ENCODE measurements at regions not wholly inside any gene's neighbourhood (a gene's known extent, or its start where the extent isn't known, plus 50 kb on each side); places are given as distances from the start of the nearest gene placed in this dataset.
"Not testable (repeated sequence)": the region's sequence is repeated elsewhere in the genome, so short reads cannot be mapped to it uniquely, and the experiment has no call there.

GRCh38 chr16:88331989-88332920 is 50.5 kb upstream of the ZNF469 start:
- DNase-seq (ENCODE audit: low spot score), result no peak

GRCh38 chr16:88332921-88333825 is 49.6 kb upstream of the ZNF469 start:
- DNase-seq (ENCODE audit: low spot score), result not testable (repeated sequence)
